HepG2 (cell line): ENCODE measurements at regions not wholly inside any gene's neighbourhood (a gene's known extent, or its start where the extent isn't known, plus 50 kb on each side); places are given as distances from the start of the nearest gene placed in this dataset.

Experiments
- ATAC-seq: fragments of 200-7000 bp; cut with Tn5 transposase; 3 replicates; pipeline ENCODE4 v1.9.1; 2020; ENCODE audit warnings: mild to moderate bottlenecking, moderate library complexity
- BruUV-seq: library from RNA; stranded (reverse); fragments of 400-500 nt; replicated peaks from 2 replicates; lab custom pipeline; 2021; lab: Mats Ljungman, UMichigan
- CTCF ChIA-PET: fragments of 300-600 bp; formaldehyde crosslinking; extraction: SDS; loops from one replicate; lab custom pipeline; 2021; ENCODE audit warnings: low total read pairs, inconsistent platforms, low intra/inter-chr PET ratio; lab: Yijun Ruan, JAX
- POLR2A ChIA-PET: fragments of 350-600 bp; sonication (Branson Sonifier 250); formaldehyde crosslinking; loops from one replicate; lab custom pipeline; 2020; ENCODE audit warnings: antibody characterized with exemption, inconsistent platforms; lab: Yijun Ruan, JAX
- DNase-seq: peaks from one replicate; pipeline ENCODE4 v3.0.0-alpha.2; 2015; ENCODE audit warnings: low spot score
- FAIRE-seq: peaks from 3 replicates; lab custom pipeline; 2011; peaks lifted over from hg19 to GRCh38; lab: Jason Lieb, UNC
- H2AFZ ChIP-seq: one replicate; pipeline ENCODE4 v1.6.1; 2011; ENCODE audit warnings: low read length, inconsistent platforms
- H3K27ac ChIP-seq: fragments of 300-600 bp; 3 replicates; pipeline ENCODE4 v1.8.0; 2011; ENCODE audit warnings: mixed run types, mild to moderate bottlenecking, mixed read lengths, low read length, inconsistent platforms; ENCODE audit not compliant: insufficient read depth; ENCODE audit errors: extremely low read length
- H3K27me3 ChIP-seq, 2 experiments: fragments of 200-600 bp in 1 of 2; 2 replicates in 1 of 2; 3 replicates in 1 of 2; pipeline versions ENCODE4 v1.6.0 to v1.8.0; 2011; ENCODE audit warnings: low read length in 2 of 2, mild to moderate bottlenecking in 2 of 2, moderate library complexity in 2 of 2, inconsistent platforms in 1 of 2; ENCODE audit not compliant: insufficient read depth in 2 of 2, control insufficient read depth in 1 of 2
- H3K36me3 ChIP-seq, 2 experiments: fragments of 200-600 bp in 1 of 2; replicated peaks in 1 of 2; 2 replicates in 1 of 2; 3 replicates in 1 of 2; pipeline versions ENCODE4 v1.5.1 to v1.8.0; 2011; ENCODE audit warnings: low read length in 2 of 2, inconsistent platforms in 1 of 2; ENCODE audit not compliant: insufficient read depth in 2 of 2, control insufficient read depth in 1 of 2
- H3K4me1 ChIP-seq: 2 replicates; pipeline ENCODE4 v1.5.1; 2012; ENCODE audit warnings: low read length, inconsistent platforms; ENCODE audit not compliant: insufficient read depth
- H3K4me2 ChIP-seq: 2 replicates; pipeline ENCODE4 v1.6.0; 2011; ENCODE audit warnings: low read depth, low read length, inconsistent platforms
- H3K4me3 ChIP-seq, 3 experiments: fragments of 200-600 bp in 1 of 3; sonication (generic), shearing (Covaris generic) in 1 of 3; replicated peaks in 1 of 3; 2 replicates each; pipeline ENCODE4 v1.5.1; 2011 to 2016; ENCODE audit warnings: low read length in 3 of 3, inconsistent platforms in 2 of 3, low read depth in 2 of 3, mild to moderate bottlenecking in 2 of 3, control low read depth in 1 of 3, mixed read lengths in 1 of 3; ENCODE audit not compliant: insufficient read depth in 1 of 3
- H3K79me2 ChIP-seq: one replicate; pipeline ENCODE4 v1.6.1; 2011; ENCODE audit warnings: low read length, inconsistent platforms; ENCODE audit not compliant: insufficient read depth
- H3K9ac ChIP-seq: 2 replicates; pipeline ENCODE4 v1.6.0; 2011; ENCODE audit warnings: mild to moderate bottlenecking, low read depth, low read length, inconsistent platforms; ENCODE audit not compliant: insufficient read depth
- H3K9me3 ChIP-seq: 2 replicates; pipeline ENCODE4 v1.5.1; 2012; ENCODE audit warnings: mild to moderate bottlenecking, low read length
- H4K20me1 ChIP-seq: 2 replicates; pipeline ENCODE4 v1.6.0; 2011; ENCODE audit warnings: inconsistent platforms, mild to moderate bottlenecking, low read length, moderate library complexity; ENCODE audit not compliant: insufficient read depth
- AGO2 ChIP-seq: fragments of 200-400 bp; formaldehyde crosslinking; optimal IDR thresholded peaks from 2 replicates; pipeline ENCODE3; 2017; ENCODE audit warnings: mild to moderate bottlenecking, low read depth, low read length, moderate library complexity
- AHR ChIP-seq: IDR thresholded peaks from 2 replicates; pipeline ENCODE4 v1.6.1; 2018; ENCODE audit warnings: missing genetic modification reagents, missing compliant biosample characterization
- CENPX ChIP-seq: sonication (generic); formaldehyde crosslinking; IDR thresholded peaks from 2 replicates; pipeline ENCODE4 v1.9.0; 2021; ENCODE audit warnings: mild to moderate bottlenecking, missing genetic modification reagents, moderate library complexity
- IKZF1 ChIP-seq: fragments of 450-650 bp; IDR thresholded peaks from 2 replicates; pipeline ENCODE4 v1.7.1; 2016
- MNT ChIP-seq: fragments of 450-650 bp; IDR thresholded peaks from 2 replicates; pipeline ENCODE4 v1.6.1; 2016
- NAIF1 ChIP-seq: sonication (generic); formaldehyde crosslinking; IDR thresholded peaks from 2 replicates; pipeline ENCODE4 v1.5.0; 2020; ENCODE audit warnings: mild to moderate bottlenecking, missing genetic modification reagents, borderline replicate concordance
- NFYC ChIP-seq: IDR thresholded peaks from 2 replicates; pipeline ENCODE4 v1.6.1; 2016; ENCODE audit warnings: missing genetic modification reagents, missing compliant biosample characterization
- TBX2 ChIP-seq: sonication (generic); formaldehyde crosslinking; IDR thresholded peaks from 2 replicates; pipeline ENCODE4 v1.5.0; 2020; ENCODE audit warnings: missing genetic modification reagents, mild to moderate bottlenecking, borderline replicate concordance
- ZNF30 ChIP-seq: sonication (generic); formaldehyde crosslinking; IDR thresholded peaks from 2 replicates; pipeline ENCODE4 v1.5.0; 2020; ENCODE audit warnings: mild to moderate bottlenecking, missing genetic modification reagents
- ZNF570 ChIP-seq: sonication (generic); formaldehyde crosslinking; IDR thresholded peaks from 2 replicates; pipeline ENCODE4 v1.4.0; 2020; ENCODE audit warnings: mild to moderate bottlenecking, missing genetic modification reagents, borderline replicate concordance
- ZNF572 ChIP-seq: sonication (generic); formaldehyde crosslinking; IDR thresholded peaks from 2 replicates; pipeline ENCODE4 v1.5.1; 2020; ENCODE audit warnings: mild to moderate bottlenecking, missing genetic modification reagents
- WGBS: methylation state at CpG from one replicate; pipeline ENCODE4 v1.1.6; 2017; ENCODE audit warnings: low lambda C conversion rate; 5-methylcytosine and 5-hydroxymethylcytosine counted together
- in situ Hi-C: cut with HindIII; loops from 2 replicates; pipeline ENCODE4 v1.10.0; 2017; ENCODE audit warnings: low pct_unique_long_range_greater_than_20kb; ENCODE audit not compliant: extremely low pct_ligation_motif_present
- intact Hi-C: fragments of 100-400 bp; cut with micrococcal nuclease; formaldehyde crosslinking; loops from one replicate; pipeline ENCODE4 v1.10.0; 2022; ENCODE audit not compliant: unreplicated experiment
- TF ChIP-seq, protein P1 (sequence below): sonication (generic); formaldehyde crosslinking; IDR thresholded peaks from 2 replicates; pipeline ENCODE4 v1.5.0; 2020; ENCODE audit warnings: mild to moderate bottlenecking, missing genetic modification reagents, borderline replicate concordance
- TF ChIP-seq, protein P2 (sequence below): sonication (generic); formaldehyde crosslinking; IDR thresholded peaks from 2 replicates; pipeline ENCODE4 v1.5.1; 2020; ENCODE audit warnings: mild to moderate bottlenecking, missing genetic modification reagents, borderline replicate concordance

GRCh38 chr20:24813080-24813479 lies 136.0 kb upstream of the CST7 start:
- no peaks in the 10 kb centered on the region for H3K79me2 ChIP-seq
- no peak overlapping the region for H3K9ac ChIP-seq
- no peak overlapping the region for H3K4me2 ChIP-seq
- WGBS: 76% methylated on average over 35 of the region's 35 CpGs
- intact Hi-C loops: no loop called here
- no peak overlapping the region for H3K27ac ChIP-seq
- no peak for DNase-seq
- TF ChIP-seq MNT (peak; percentile 99), IKZF1 (peak; percentile 59; the same call in 1 of the 2 replicates), NFYC (CRISPR knock-in tag) (no peak)
- BruUV-seq: no TSS peak
- H3K4me3 ChIP-seq: no peak overlapping the region
- in situ Hi-C loops: no loop called here
- H3K4me1 ChIP-seq: no peaks in the 10 kb centered on the region
- ChIA-PET POLR2A (no interaction called here), CTCF (no interaction called here)
- H3K27me3 ChIP-seq: peaks cover 11 to 56% of the 10 kb centered on the region in 2 experiments; a peak in 4 of 5 replicates
- H4K20me1 ChIP-seq: no peaks in the 10 kb centered on the region
- no peaks in the 10 kb centered on the region for H3K9me3 ChIP-seq
- no peak for ATAC-seq
- no peaks in the 10 kb centered on the region for H3K36me3 ChIP-seq
- FAIRE-seq: no peak
- H2AFZ ChIP-seq: no peak overlapping the region

GRCh38 chr20:24813496-24813895 lies 135.6 kb upstream of the CST7 start:
- Histone ChIP-seq H3K4me1 (no peaks in the 10 kb centered on the region), H3K9ac (no peak overlapping the region), H3K9me3 (no peaks in the 10 kb centered on the region), H4K20me1 (no peaks in the 10 kb centered on the region), H3K36me3 (no peaks in the 10 kb centered on the region), H2AFZ (no peak overlapping the region), H3K4me2 (no peak overlapping the region), H3K4me3 (no peak overlapping the region), H3K27ac (no peak overlapping the region), H3K79me2 (no peaks in the 10 kb centered on the region), H3K27me3 (peaks cover 11 to 56% of the 10 kb centered on the region in 2 experiments; a peak in 4 of 5 replicates)
- in situ Hi-C loops (no loop called here), intact Hi-C loops (no loop called here)
- ATAC-seq: no peak
- FAIRE-seq: no peak
- ChIA-PET POLR2A (no interaction called here), CTCF (no interaction called here)
- no TSS peak for BruUV-seq
- 21% methylated on average over 5 of the region's 5 CpGs for WGBS
- no peak for DNase-seq
- TF ChIP-seq, protein P1, sequence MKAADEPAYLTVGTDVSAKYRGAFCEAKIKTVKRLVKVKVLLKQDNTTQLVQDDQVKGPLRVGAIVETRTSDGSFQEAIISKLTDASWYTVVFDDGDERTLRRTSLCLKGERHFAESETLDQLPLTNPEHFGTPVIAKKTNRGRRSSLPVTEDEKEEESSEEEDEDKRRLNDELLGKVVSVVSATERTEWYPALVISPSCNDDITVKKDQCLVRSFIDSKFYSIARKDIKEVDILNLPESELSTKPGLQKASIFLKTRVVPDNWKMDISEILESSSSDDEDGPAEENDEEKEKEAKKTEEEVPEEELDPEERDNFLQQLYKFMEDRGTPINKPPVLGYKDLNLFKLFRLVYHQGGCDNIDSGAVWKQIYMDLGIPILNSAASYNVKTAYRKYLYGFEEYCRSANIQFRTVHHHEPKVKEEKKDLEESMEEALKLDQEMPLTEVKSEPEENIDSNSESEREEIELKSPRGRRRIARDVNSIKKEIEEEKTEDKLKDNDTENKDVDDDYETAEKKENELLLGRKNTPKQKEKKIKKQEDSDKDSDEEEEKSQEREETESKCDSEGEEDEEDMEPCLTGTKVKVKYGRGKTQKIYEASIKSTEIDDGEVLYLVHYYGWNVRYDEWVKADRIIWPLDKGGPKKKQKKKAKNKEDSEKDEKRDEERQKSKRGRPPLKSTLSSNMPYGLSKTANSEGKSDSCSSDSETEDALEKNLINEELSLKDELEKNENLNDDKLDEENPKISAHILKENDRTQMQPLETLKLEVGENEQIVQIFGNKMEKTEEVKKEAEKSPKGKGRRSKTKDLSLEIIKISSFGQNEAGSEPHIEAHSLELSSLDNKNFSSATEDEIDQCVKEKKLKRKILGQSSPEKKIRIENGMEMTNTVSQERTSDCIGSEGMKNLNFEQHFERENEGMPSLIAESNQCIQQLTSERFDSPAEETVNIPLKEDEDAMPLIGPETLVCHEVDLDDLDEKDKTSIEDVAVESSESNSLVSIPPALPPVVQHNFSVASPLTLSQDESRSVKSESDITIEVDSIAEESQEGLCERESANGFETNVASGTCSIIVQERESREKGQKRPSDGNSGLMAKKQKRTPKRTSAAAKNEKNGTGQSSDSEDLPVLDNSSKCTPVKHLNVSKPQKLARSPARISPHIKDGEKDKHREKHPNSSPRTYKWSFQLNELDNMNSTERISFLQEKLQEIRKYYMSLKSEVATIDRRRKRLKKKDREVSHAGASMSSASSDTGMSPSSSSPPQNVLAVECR (CRISPR knock-in tag): no peak
- no peak for TF ChIP-seq CENPX
- no peak for TF ChIP-seq ZNF570
- TF ChIP-seq NAIF1: no peak
- no peak for TF ChIP-seq AGO2
- no peak for TF ChIP-seq ZNF572 (CRISPR knock-in tag)
- no peak for TF ChIP-seq AHR
- TF ChIP-seq, protein P2, sequence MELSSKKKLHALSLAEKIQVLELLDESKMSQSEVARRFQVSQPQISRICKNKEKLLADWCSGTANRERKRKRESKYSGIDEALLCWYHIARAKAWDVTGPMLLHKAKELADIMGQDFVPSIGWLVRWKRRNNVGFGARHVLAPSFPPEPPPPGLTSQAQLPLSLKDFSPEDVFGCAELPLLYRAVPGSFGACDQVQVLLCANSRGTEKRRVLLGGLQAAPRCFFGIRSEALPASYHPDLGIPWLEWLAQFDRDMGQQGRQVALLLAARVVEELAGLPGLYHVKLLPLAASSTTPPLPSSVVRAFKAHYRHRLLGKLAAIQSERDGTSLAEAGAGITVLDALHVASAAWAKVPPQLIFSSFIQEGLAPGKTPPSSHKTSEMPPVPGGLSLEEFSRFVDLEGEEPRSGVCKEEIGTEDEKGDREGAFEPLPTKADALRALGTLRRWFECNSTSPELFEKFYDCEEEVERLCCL (CRISPR knock-in tag): no peak
- no peak for TF ChIP-seq ZNF30 (CRISPR knock-in tag)
- TF ChIP-seq TBX2 (CRISPR knock-in tag): no peak
